Activated CD8-positive, alpha-beta memory T cell treated with anti-CD3 and anti-CD28 coated beads, Interleukin-2, amount 50 U/mL, for 24 hours (primary cell): ENCODE measurements at regions not wholly inside any gene's neighbourhood (a gene's known extent, or its start where the extent isn't known, plus 50 kb on each side); places are given as distances from the start of the nearest gene placed in this dataset.
A peak's percentile ranks its signal among the peaks of the same experiment; 100 is the strongest.

Experiments used
- DNase-seq: peaks from one replicate; pipeline ENCODE4 v3.0.0-alpha.2; 2020; ENCODE audit errors: extremely low read depth

- DNase-seq: no peak
Measured at GRCh38 chr21:41045534-41046268, 122.3 kb upstream of the BACE2 start.

GRCh38 chr21:41048145-41048544 is 119.8 kb upstream of the BACE2 start:
- DNase-seq: no peak

- no peak for DNase-seq
Measured at GRCh38 chr21:41048623-41049022, 119.3 kb upstream of the BACE2 start.

- DNase-seq: no peak
Measured at GRCh38 chr21:41052820-41053555, 115.0 kb upstream of the BACE2 start.

- DNase-seq: no peak
Measured at GRCh38 chr21:41054018-41054578, 113.9 kb upstream of the BACE2 start.

GRCh38 chr21:41055266-41055665 is 112.7 kb upstream of the BACE2 start:
- no peak for DNase-seq

- DNase-seq: no peak
Measured at GRCh38 chr21:41059871-41060270, 108.1 kb upstream of the BACE2 start.

- no peak for DNase-seq
Measured at GRCh38 chr21:41061701-41062100, 106.3 kb upstream of the BACE2 start.

GRCh38 chr21:41064334-41064791 is 103.6 kb upstream of the BACE2 start:
- DNase-seq: no peak

GRCh38 chr21:41064951-41065350 is 103.0 kb upstream of the BACE2 start:
- DNase-seq: no peak

GRCh38 chr21:41065539-41065938 is 102.4 kb upstream of the BACE2 start:
- DNase-seq: no peak

- DNase-seq: no peak
Measured at GRCh38 chr21:41066086-41066938, 101.6 kb upstream of the BACE2 start.

- DNase-seq: no peak
Measured at GRCh38 chr21:41067709-41068108, 100.3 kb upstream of the BACE2 start.

- DNase-seq: no peak
Measured at GRCh38 chr21:41068496-41068895, 99.5 kb upstream of the BACE2 start.

- DNase-seq: peak; percentile 35
Measured at GRCh38 chr21:41068967-41069642, 98.9 kb upstream of the BACE2 start.

GRCh38 chr21:41070284-41070683 is 97.7 kb upstream of the BACE2 start:
- DNase-seq: no peak

- no peak for DNase-seq
Measured at GRCh38 chr21:41071258-41072171, 96.4 kb upstream of the BACE2 start.

- no peak for DNase-seq
Measured at GRCh38 chr21:41073558-41073957, 94.4 kb upstream of the BACE2 start.

GRCh38 chr21:41074396-41075184 is 93.4 kb upstream of the BACE2 start:
- DNase-seq: no peak

- no peak for DNase-seq
Measured at GRCh38 chr21:41075656-41076055, 92.3 kb upstream of the BACE2 start.
